ENCODE measurements at regions not wholly inside any gene's neighbourhood (a gene's known extent, or its start where the extent isn't known, plus 50 kb on each side); places are given as distances from the start of the nearest gene placed in this dataset.

GRCh38 chr2:16208241-16208797 lies 268.0 kb downstream of the MYCN start:
- no peak overlapping the region for H3K27ac ChIP-seq
- peaks cover 0 to 19% (median 8%) of the 10 kb centered on the region in 8 donors for H3K9me3 ChIP-seq
- no peak overlapping the region for H3K4me3 ChIP-seq
- no peak for DNase-seq
- 67 to 88% (median 73%) methylated on average over 5 to 6 of the region's 6 CpGs for WGBS, 5 donors
- no peaks in the 10 kb centered on the region for H3K4me1 ChIP-seq
- no peaks in the 10 kb centered on the region for H3K27me3 ChIP-seq (replicated peaks in 1 of 7)
- intact Hi-C loops (cut with DNase I; ENCODE audit: low total_unique reads): no loop called here
- TF ChIP-seq CTCF (IDR thresholded peaks at IDR 0.05 in 8 of 11, conservative IDR thresholded peaks at IDR 0.05 in 3 of 11) (no peak), POLR2AphosphoS5 (IDR thresholded peaks at IDR 0.05) (no peak), POLR2A (IDR thresholded peaks at IDR 0.05) (no peak)
- no peaks in the 10 kb centered on the region for H3K36me3 ChIP-seq

- H3K27me3 ChIP-seq (replicated peaks in 1 of 7): no peaks in the 10 kb centered on the region
- no peaks in the 10 kb centered on the region for H3K4me1 ChIP-seq
- WGBS, 5 donors: 73 to 88% (median 77%) methylated on average over 2 of the region's 2 CpGs
- H3K27ac ChIP-seq: no peak overlapping the region
- intact Hi-C loops (cut with DNase I; ENCODE audit: low total_unique reads): no loop called here
- no peak overlapping the region for H3K4me3 ChIP-seq
- no peak for TF ChIP-seq CTCF (IDR thresholded peaks at IDR 0.05 in 8 of 11, conservative IDR thresholded peaks at IDR 0.05 in 3 of 11)
- no peak for TF ChIP-seq POLR2AphosphoS5 (IDR thresholded peaks at IDR 0.05)
- no peak for TF ChIP-seq POLR2A (IDR thresholded peaks at IDR 0.05)
- H3K36me3 ChIP-seq: no peaks in the 10 kb centered on the region
- DNase-seq: no peak
- H3K9me3 ChIP-seq: peaks cover 0 to 19% (median 8%) of the 10 kb centered on the region in 8 donors
Observed at GRCh38 chr2:16207611-16208010, 267.3 kb downstream of the MYCN start.

DNA sequence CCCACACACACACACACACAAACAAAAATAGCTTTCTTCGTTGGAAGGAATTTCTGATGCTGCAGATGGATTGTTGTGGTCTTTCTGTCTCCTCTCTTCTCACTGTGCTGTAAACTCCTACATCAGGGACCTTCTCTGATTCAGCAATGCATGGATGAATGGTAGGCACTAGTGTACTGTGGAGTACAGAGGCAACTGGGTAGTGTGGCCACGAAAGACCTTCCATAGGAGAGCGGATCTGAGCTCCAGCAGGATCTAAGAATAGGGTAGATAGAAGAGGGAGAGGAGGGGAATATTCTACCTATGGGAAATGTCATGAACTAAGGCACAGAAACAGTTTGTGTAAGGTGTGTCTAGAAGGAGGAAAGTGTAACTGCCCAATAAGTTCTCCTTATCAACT lies 266.8 kb downstream of the MYCN start:
- no peaks in the 10 kb centered on the region for H3K4me1 ChIP-seq
- 83 to 94% (median 89%) methylated on average over 3 of the region's 3 CpGs for WGBS, 5 donors
- intact Hi-C loops (cut with DNase I; ENCODE audit: low total_unique reads): no loop called here
- no peak overlapping the region for H3K27ac ChIP-seq
- no peaks in the 10 kb centered on the region for H3K36me3 ChIP-seq
- TF ChIP-seq POLR2AphosphoS5 (IDR thresholded peaks at IDR 0.05): no peak
- no peak for TF ChIP-seq POLR2A (IDR thresholded peaks at IDR 0.05)
- no peak for TF ChIP-seq CTCF (IDR thresholded peaks at IDR 0.05 in 8 of 11, conservative IDR thresholded peaks at IDR 0.05 in 3 of 11)
- H3K9me3 ChIP-seq: peaks cover 0 to 19% (median 8%) of the 10 kb centered on the region in 8 donors
- H3K4me3 ChIP-seq: no peak overlapping the region
- no peaks in the 10 kb centered on the region for H3K27me3 ChIP-seq (replicated peaks in 1 of 7)
- no peak for DNase-seq

DNA sequence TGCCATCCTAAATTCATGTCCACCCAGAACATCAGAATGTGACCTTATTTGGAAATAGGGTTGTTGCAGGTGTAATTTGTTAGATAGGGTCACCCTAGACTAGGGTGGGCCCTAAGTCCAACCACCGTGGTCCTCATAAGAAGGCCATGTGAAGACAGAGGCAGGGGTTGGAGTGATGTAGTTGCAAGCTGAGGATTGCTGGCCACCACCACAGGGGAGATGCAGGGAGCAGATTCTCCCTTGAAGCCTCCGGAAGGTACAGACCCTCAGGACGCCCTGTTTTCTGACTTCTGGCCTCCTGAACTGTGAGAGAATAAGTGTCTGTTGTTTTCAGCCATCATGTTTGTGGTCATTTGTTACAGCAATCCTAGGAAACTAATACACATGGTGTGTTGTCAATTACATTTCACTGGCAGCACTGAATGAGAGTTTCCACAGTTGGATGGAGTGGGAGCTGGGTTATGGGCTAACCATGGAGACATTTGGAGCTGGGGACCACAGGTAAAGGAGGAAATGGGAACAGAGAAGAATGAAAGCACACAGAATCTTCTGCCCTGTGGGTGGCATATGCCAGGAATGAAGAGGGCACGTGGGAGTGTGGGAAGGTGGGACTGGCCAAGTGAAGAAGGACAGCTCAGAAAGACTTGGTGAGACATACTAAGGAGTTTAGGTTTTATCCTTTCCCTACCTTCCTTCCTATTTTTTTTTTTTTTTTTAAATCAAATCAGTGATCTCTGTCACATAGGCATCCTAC lies 266.0 kb downstream of the MYCN start:
- Histone ChIP-seq H3K9me3 (peaks cover 0 to 18% (median 8%) of the 10 kb centered on the region in 8 donors), H3K27me3 (replicated peaks in 1 of 7) (no peaks in the 10 kb centered on the region), H3K4me3 (no peak overlapping the region), H3K4me1 (no peaks in the 10 kb centered on the region), H3K36me3 (no peaks in the 10 kb centered on the region), H3K27ac (no peak overlapping the region)
- TF ChIP-seq CTCF (IDR thresholded peaks at IDR 0.05 in 8 of 11, conservative IDR thresholded peaks at IDR 0.05 in 3 of 11) (no peak), POLR2A (IDR thresholded peaks at IDR 0.05) (no peak), POLR2AphosphoS5 (IDR thresholded peaks at IDR 0.05) (no peak)
- DNase-seq: no peak
- 72 to 82% (median 77%) methylated on average over 4 of the region's 4 CpGs for WGBS, 5 donors
- intact Hi-C loops (cut with DNase I; ENCODE audit: low total_unique reads): no loop called here
